Suprapubic skin (tissue), 3 donors: ENCODE measurements at regions not wholly inside any gene's neighbourhood (a gene's known extent, or its start where the extent isn't known, plus 50 kb on each side); places are given as distances from the start of the nearest gene placed in this dataset.

Experiments
- CTCF ChIP-seq, 2 donors: fragments of 200-600 bp in 1 of 2; fragments of 450-650 bp in 1 of 2; sonication (generic) in 1 of 2; IDR thresholded peaks; one replicate each; pipeline ENCODE4 v1.5.1; 2016 to 2019; ENCODE audit warnings: antibody characterized with exemption in 2 of 2, mild to moderate bottlenecking in 1 of 2, moderate library complexity in 1 of 2
- POLR2A ChIP-seq, 2 donors: fragments of 450-650 bp; IDR thresholded peaks; one replicate each; pipeline ENCODE4 v1.6.1; 2017; ENCODE audit warnings: antibody characterized with exemption in 2 of 2, mild to moderate bottlenecking in 2 of 2, moderate library complexity in 2 of 2

GRCh38 chr6:9057937-9058336 lies 622.6 kb upstream of the SLC35B3 start:
- TF ChIP-seq POLR2A (IDR thresholded peaks at IDR 0.05) (no peak), CTCF (IDR thresholded peaks at IDR 0.05) (no peak)
